GM18909 (cell line): ENCODE measurements at regions not wholly inside any gene's neighbourhood (a gene's known extent, or its start where the extent isn't known, plus 50 kb on each side); places are given as distances from the start of the nearest gene placed in this dataset.

Source experiments
- ATAC-seq: cut with Tn5 transposase; IDR thresholded peaks from one replicate; pipeline ENCODE4 v1.9.1; 2021; ENCODE audit warnings: mild to moderate bottlenecking; ENCODE audit not compliant: unreplicated experiment, poor library complexity

- no peak for ATAC-seq
These were observed 338.4 kb upstream of the TRPC7 start for GRCh38 chr5:136703706-136704105.

- no peak for ATAC-seq
These were observed 337.7 kb upstream of the TRPC7 start for GRCh38 chr5:136703036-136703435.

GRCh38 chr5:136701191-136701590, 335.8 kb upstream of the TRPC7 start:
- no peak for ATAC-seq

- no peak for ATAC-seq
These were observed 334.3 kb upstream of the TRPC7 start for GRCh38 chr5:136699651-136700050.

- no peak for ATAC-seq
These were observed 333.6 kb upstream of the TRPC7 start for GRCh38 chr5:136698970-136699369.

- no peak for ATAC-seq
These were observed 328.9 kb upstream of the TRPC7 start for GRCh38 chr5:136694258-136694657.

- ATAC-seq: no peak
These were observed 324.2 kb upstream of the TRPC7 start for GRCh38 chr5:136689552-136689951.

GRCh38 chr5:136686192-136686872, 321.0 kb upstream of the TRPC7 start:
- ATAC-seq: no peak

GRCh38 chr5:136682986-136683385, 317.6 kb upstream of the TRPC7 start:
- no peak for ATAC-seq

GRCh38 chr5:136679233-136679632, 313.9 kb upstream of the TRPC7 start:
- no peak for ATAC-seq

GRCh38 chr5:136677217-136677616, 311.9 kb upstream of the TRPC7 start:
- no peak for ATAC-seq

GRCh38 chr5:136676685-136677084, 311.3 kb upstream of the TRPC7 start:
- no peak for ATAC-seq

GRCh38 chr5:136675769-136676168, 310.4 kb upstream of the TRPC7 start:
- no peak for ATAC-seq

- ATAC-seq: no peak
These were observed 308.8 kb upstream of the TRPC7 start for GRCh38 chr5:136674178-136674577.

GRCh38 chr5:136667789-136668188, 302.4 kb upstream of the TRPC7 start:
- no peak for ATAC-seq

GRCh38 chr5:136666970-136667620, 301.8 kb upstream of the TRPC7 start:
- peak; percentile 57 for ATAC-seq

GRCh38 chr5:136665331-136665730, 300.0 kb upstream of the TRPC7 start:
- ATAC-seq: no peak

GRCh38 chr5:136661026-136661425, 295.7 kb upstream of the TRPC7 start:
- ATAC-seq: no peak

- ATAC-seq: no peak
These were observed 291.5 kb upstream of the TRPC7 start for GRCh38 chr5:136656811-136657210.

- no peak for ATAC-seq
These were observed 290.1 kb upstream of the TRPC7 start for GRCh38 chr5:136655468-136655867.

GRCh38 chr5:136646915-136647314, 281.6 kb upstream of the TRPC7 start:
- ATAC-seq: no peak

GRCh38 chr5:136642976-136643375, 277.6 kb upstream of the TRPC7 start:
- ATAC-seq: no peak
